ENCODE measurements at regions not wholly inside any gene's neighbourhood (a gene's known extent, or its start where the extent isn't known, plus 50 kb on each side); places are given as distances from the start of the nearest gene placed in this dataset.

DNA sequence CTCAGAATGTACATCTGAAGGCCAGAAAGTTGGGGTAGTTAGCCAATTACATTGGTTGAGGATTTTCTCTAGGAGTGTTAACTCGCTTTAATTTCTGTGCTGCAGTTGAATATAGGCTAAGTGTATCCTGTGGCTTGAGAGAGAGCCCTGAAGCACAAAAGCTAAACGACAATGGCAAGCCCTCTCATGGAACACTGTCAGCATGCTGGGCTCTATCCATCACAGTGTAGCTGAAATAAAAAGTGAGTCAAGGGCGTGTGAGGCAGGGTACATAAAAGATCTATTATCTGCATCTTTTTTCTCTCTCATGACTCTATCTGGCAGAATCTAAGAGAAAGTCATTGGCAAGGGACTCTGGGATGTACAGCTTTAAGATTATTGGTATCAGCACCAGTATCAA lies 254.2 kb upstream of the GRIA1 start:
- ChIA-PET CTCF (no interaction called here), POLR2A (no interaction called here)
- DNase-seq (ENCODE audit: low read depth, low spot score) = no peak
- H3K4me3 ChIP-seq (ENCODE audit: low read depth, low read length) = no peak overlapping the region
- TF ChIP-seq, protein P1, sequence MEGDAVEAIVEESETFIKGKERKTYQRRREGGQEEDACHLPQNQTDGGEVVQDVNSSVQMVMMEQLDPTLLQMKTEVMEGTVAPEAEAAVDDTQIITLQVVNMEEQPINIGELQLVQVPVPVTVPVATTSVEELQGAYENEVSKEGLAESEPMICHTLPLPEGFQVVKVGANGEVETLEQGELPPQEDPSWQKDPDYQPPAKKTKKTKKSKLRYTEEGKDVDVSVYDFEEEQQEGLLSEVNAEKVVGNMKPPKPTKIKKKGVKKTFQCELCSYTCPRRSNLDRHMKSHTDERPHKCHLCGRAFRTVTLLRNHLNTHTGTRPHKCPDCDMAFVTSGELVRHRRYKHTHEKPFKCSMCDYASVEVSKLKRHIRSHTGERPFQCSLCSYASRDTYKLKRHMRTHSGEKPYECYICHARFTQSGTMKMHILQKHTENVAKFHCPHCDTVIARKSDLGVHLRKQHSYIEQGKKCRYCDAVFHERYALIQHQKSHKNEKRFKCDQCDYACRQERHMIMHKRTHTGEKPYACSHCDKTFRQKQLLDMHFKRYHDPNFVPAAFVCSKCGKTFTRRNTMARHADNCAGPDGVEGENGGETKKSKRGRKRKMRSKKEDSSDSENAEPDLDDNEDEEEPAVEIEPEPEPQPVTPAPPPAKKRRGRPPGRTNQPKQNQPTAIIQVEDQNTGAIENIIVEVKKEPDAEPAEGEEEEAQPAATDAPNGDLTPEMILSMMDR (IDR thresholded peaks at IDR 0.05; ENCODE audit: insufficient read depth, low read length, missing control alignments) = no peak

GRCh38 chr5:153237671-153238332 lies 252.7 kb upstream of the GRIA1 start:
- no peak for DNase-seq (ENCODE audit: low read depth, low spot score)
- CTCF ChIA-PET = no interaction called here
- no peak overlapping the region for H3K4me3 ChIP-seq (ENCODE audit: low read depth, low read length)
- POLR2A ChIA-PET = no interaction called here
- TF ChIP-seq, protein P1 (IDR thresholded peaks at IDR 0.05; ENCODE audit: insufficient read depth, low read length, missing control alignments) = no peak

- DNase-seq (ENCODE audit: low read depth, low spot score) = no peak
- CTCF ChIA-PET = no interaction called here
- POLR2A ChIA-PET = no interaction called here
- H3K4me3 ChIP-seq (ENCODE audit: low read depth, low read length) = no peak overlapping the region
- TF ChIP-seq, protein P1 (IDR thresholded peaks at IDR 0.05; ENCODE audit: insufficient read depth, low read length, missing control alignments) = no peak
Measured at GRCh38 chr5:153257381-153257780, 233.1 kb upstream of the GRIA1 start.

DNA sequence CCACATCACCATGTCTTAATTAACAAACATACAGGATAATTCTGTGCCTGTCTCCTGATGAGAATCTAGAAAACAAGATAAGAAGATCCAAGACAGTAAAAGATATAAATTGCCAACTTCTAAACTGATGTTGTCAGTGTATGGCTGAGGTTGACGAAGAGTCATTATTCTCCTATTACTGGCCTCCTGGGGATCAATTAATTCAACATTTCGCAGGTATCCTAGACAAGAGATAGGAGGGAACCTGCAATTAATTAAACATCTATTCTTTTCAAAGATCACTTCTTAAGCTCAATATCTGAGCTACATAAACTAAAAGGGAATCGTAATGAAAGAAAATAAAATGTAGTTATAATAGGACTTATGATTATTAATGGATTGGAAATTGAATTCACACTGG lies 232.0 kb upstream of the GRIA1 start:
- no peak for DNase-seq (ENCODE audit: low read depth, low spot score)
- CTCF ChIA-PET = no interaction called here
- POLR2A ChIA-PET = no interaction called here
- H3K4me3 ChIP-seq (ENCODE audit: low read depth, low read length) = no peak overlapping the region
- TF ChIP-seq, protein P1 (IDR thresholded peaks at IDR 0.05; ENCODE audit: insufficient read depth, low read length, missing control alignments) = no peak

GRCh38 chr5:153267506-153267905 lies 223.0 kb upstream of the GRIA1 start:
- H3K4me3 ChIP-seq (ENCODE audit: low read depth, low read length) = no peak overlapping the region
- CTCF ChIA-PET = no interaction called here
- TF ChIP-seq, protein P1 (IDR thresholded peaks at IDR 0.05; ENCODE audit: insufficient read depth, low read length, missing control alignments) = no peak
- POLR2A ChIA-PET = no interaction called here
- no peak for DNase-seq (ENCODE audit: low read depth, low spot score)

GRCh38 chr5:153275695-153276094 lies 214.8 kb upstream of the GRIA1 start:
- no peak overlapping the region for H3K4me3 ChIP-seq (ENCODE audit: low read depth, low read length)
- DNase-seq (ENCODE audit: low read depth, low spot score) = no peak
- POLR2A ChIA-PET = no interaction called here
- TF ChIP-seq, protein P1 (IDR thresholded peaks at IDR 0.05; ENCODE audit: insufficient read depth, low read length, missing control alignments) = no peak
- CTCF ChIA-PET = no interaction called here
